Middle frontal gyrus (tissue), 1 donor: ENCODE measurements at regions not wholly inside any gene's neighbourhood (a gene's known extent, or its start where the extent isn't known, plus 50 kb on each side); places are given as distances from the start of the nearest gene placed in this dataset.
"Not testable (repeated sequence)": the region's sequence is repeated elsewhere in the genome, so short reads cannot be mapped to it uniquely, and the experiment has no call there.

Source experiments
- DNase-seq: peaks from one replicate; pipeline ENCODE4 v3.0.0-alpha.2; 2015; ENCODE audit warnings: low spot score; ENCODE audit errors: extremely low spot score

GRCh38 chr13:103640606-103641005 is 574.4 kb upstream of the SLC10A2 start:
- no peak for DNase-seq

GRCh38 chr13:103639326-103639725 is 573.1 kb upstream of the SLC10A2 start:
- DNase-seq = no peak

GRCh38 chr13:103638706-103639105 is 572.5 kb upstream of the SLC10A2 start:
- no peak for DNase-seq

- no peak for DNase-seq
These were observed 567.8 kb upstream of the SLC10A2 start for GRCh38 chr13:103634066-103634465.

GRCh38 chr13:103625194-103625593 is 559.0 kb upstream of the SLC10A2 start:
- no peak for DNase-seq

GRCh38 chr13:103618151-103618550 is 551.9 kb upstream of the SLC10A2 start:
- no peak for DNase-seq

- no peak for DNase-seq
These were observed 549.6 kb upstream of the SLC10A2 start for GRCh38 chr13:103615771-103616170.

GRCh38 chr13:103614761-103615160 is 548.5 kb upstream of the SLC10A2 start:
- DNase-seq = no peak

GRCh38 chr13:103607995-103608394 is 541.8 kb upstream of the SLC10A2 start:
- no peak for DNase-seq

- no peak for DNase-seq
These were observed 539.5 kb upstream of the SLC10A2 start for GRCh38 chr13:103605546-103606326.

GRCh38 chr13:103599870-103600269 is 533.7 kb upstream of the SLC10A2 start:
- not testable (repeated sequence) for DNase-seq

- no peak for DNase-seq
These were observed 532.5 kb upstream of the SLC10A2 start for GRCh38 chr13:103598671-103599070.

GRCh38 chr13:103573446-103573845 is 507.2 kb upstream of the SLC10A2 start:
- no peak for DNase-seq

GRCh38 chr13:103568314-103568713 is 502.1 kb upstream of the SLC10A2 start:
- no peak for DNase-seq

- no peak for DNase-seq
These were observed 491.7 kb upstream of the SLC10A2 start for GRCh38 chr13:103557878-103558277.

GRCh38 chr13:103556681-103557080 is 490.5 kb upstream of the SLC10A2 start:
- no peak for DNase-seq

GRCh38 chr13:103547914-103548313 is 481.7 kb upstream of the SLC10A2 start:
- DNase-seq = no peak

- DNase-seq = no peak
These were observed 480.1 kb upstream of the SLC10A2 start for GRCh38 chr13:103546271-103546670.

GRCh38 chr13:103542648-103543047 is 476.4 kb upstream of the SLC10A2 start:
- DNase-seq = no peak

- DNase-seq = no peak
These were observed 474.2 kb upstream of the SLC10A2 start for GRCh38 chr13:103540382-103540765.

GRCh38 chr13:103539721-103540381 is 473.6 kb upstream of the SLC10A2 start:
- no peak for DNase-seq

- DNase-seq = no peak
These were observed 473.0 kb upstream of the SLC10A2 start for GRCh38 chr13:103539265-103539664.

- no peak for DNase-seq
These were observed 471.4 kb upstream of the SLC10A2 start for GRCh38 chr13:103537616-103538015.
